ENCODE measurements at regions not wholly inside any gene's neighbourhood (a gene's known extent, or its start where the extent isn't known, plus 50 kb on each side); places are given as distances from the start of the nearest gene placed in this dataset.
A peak's percentile ranks its signal among the peaks of the same experiment; 100 is the strongest.

GRCh38 chr10:131846240-131847101 is 54.3 kb upstream of the PPP2R2D start:
- Histone ChIP-seq H3K79me2 (ENCODE audit: insufficient read depth, low read length) (no peaks in the 10 kb centered on the region), H3K9ac (ENCODE audit: insufficient read depth, low read length, poor library complexity, severe bottlenecking) (no peak overlapping the region), H3K4me2 (replicated peaks; ENCODE audit: extremely low read depth, low read length, poor library complexity, severe bottlenecking) (no peak overlapping the region), H2AFZ (ENCODE audit: insufficient read depth, low read depth, low read length, poor library complexity, severe bottlenecking) (no peak overlapping the region), H3K27me3 (ENCODE audit: control insufficient read depth in 2 of 2, insufficient read depth in 2 of 2, low read length in 2 of 2) (no peaks in the 10 kb centered on the region), H3K36me3 (replicated peaks in 1 of 2; ENCODE audit: control insufficient read depth in 1 of 2, insufficient read depth in 2 of 2, low read length in 2 of 2) (no peaks in the 10 kb centered on the region), H4K20me1 (ENCODE audit: insufficient read depth, low read length) (no peaks in the 10 kb centered on the region), H3K4me1 (ENCODE audit: control insufficient read depth in 1 of 2, insufficient read depth in 2 of 2, low read length in 2 of 2) (no peaks in the 10 kb centered on the region), H3K27ac (ENCODE audit: low read depth in 1 of 2, low read length in 2 of 2) (no peak overlapping the region), H3K9me3 (replicated peaks in 1 of 2; ENCODE audit: control insufficient read depth in 1 of 2, insufficient read depth in 1 of 2, low read length in 2 of 2) (no peaks in the 10 kb centered on the region), H3K4me3 (replicated peaks in 1 of 3; ENCODE audit: low read depth in 2 of 3, low read length in 3 of 3) (no peak overlapping the region)
- no peak overlapping the region for H3K4me3 Mint-ChIP-seq
- H3K27ac Mint-ChIP-seq = peak overlapping the region in 2 of 7 donors; percentile 48 to 61
- H3K36me3 Mint-ChIP-seq = no peaks in the 10 kb centered on the region
- 82% methylated on average over 20 of the region's 26 CpGs for WGBS (ENCODE audit: insufficient coverage)
- H3K27me3 Mint-ChIP-seq (ENCODE audit: low read depth in 3 of 3) = peaks cover 1 to 5% (median 3%) of the 10 kb centered on the region in 3 donors
- no peak for TF ChIP-seq CTCF (IDR thresholded peaks at IDR 0.05)
- intact Hi-C loops (cut with micrococcal nuclease) = no loop called here
- H3K9me3 Mint-ChIP-seq = peaks cover 0 to 3% (median 0%) of the 10 kb centered on the region in 7 donors
- no peak for DNase-seq
- H3K4me1 Mint-ChIP-seq = no peaks in the 10 kb centered on the region

DNA sequence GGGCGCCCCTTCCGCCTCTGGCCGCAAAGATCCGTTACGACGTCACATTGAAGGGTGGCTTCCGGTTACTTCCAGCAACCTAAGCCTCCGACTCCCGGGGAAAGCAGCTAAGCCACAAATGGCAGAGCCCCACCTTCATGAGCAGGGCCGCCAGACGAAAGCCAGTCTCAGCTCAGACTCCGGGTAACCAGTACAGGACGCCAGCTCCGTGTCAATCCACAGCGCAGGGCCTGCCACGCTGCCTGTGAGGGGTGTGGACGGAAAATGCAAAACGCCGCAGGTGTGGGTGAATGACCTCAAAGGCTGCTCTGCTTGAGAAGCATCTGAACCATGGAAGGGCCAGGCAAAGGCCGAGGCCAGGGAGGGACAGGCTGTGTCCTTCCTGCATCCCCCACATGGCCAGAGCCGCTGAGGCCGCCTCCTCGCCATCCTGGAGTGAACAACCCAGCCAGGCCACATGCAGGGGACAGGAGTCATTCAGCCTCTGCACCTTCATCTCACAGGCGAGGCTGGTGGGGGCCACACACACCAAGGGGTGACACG is 53.5 kb upstream of the PPP2R2D start:
- Histone ChIP-seq H2AFZ (ENCODE audit: insufficient read depth, low read depth, low read length, poor library complexity, severe bottlenecking) (no peak overlapping the region), H3K4me1 (ENCODE audit: control insufficient read depth in 1 of 2, insufficient read depth in 2 of 2, low read length in 2 of 2) (no peaks in the 10 kb centered on the region), H3K4me2 (replicated peaks; ENCODE audit: extremely low read depth, low read length, poor library complexity, severe bottlenecking) (no peak overlapping the region), H3K79me2 (ENCODE audit: insufficient read depth, low read length) (no peaks in the 10 kb centered on the region), H3K9me3 (replicated peaks in 1 of 2; ENCODE audit: control insufficient read depth in 1 of 2, insufficient read depth in 1 of 2, low read length in 2 of 2) (no peaks in the 10 kb centered on the region), H3K9ac (ENCODE audit: insufficient read depth, low read length, poor library complexity, severe bottlenecking) (no peak overlapping the region), H3K27me3 (ENCODE audit: control insufficient read depth in 2 of 2, insufficient read depth in 2 of 2, low read length in 2 of 2) (no peaks in the 10 kb centered on the region), H3K4me3 (replicated peaks in 1 of 3; ENCODE audit: low read depth in 2 of 3, low read length in 3 of 3) (no peak overlapping the region), H3K36me3 (replicated peaks in 1 of 2; ENCODE audit: control insufficient read depth in 1 of 2, insufficient read depth in 2 of 2, low read length in 2 of 2) (no peaks in the 10 kb centered on the region), H3K27ac (ENCODE audit: low read depth in 1 of 2, low read length in 2 of 2) (no peak overlapping the region), H4K20me1 (ENCODE audit: insufficient read depth, low read length) (no peaks in the 10 kb centered on the region)
- Mint-ChIP-seq H3K9me3 (peaks cover 0 to 6% (median 3%) of the 10 kb centered on the region in 7 donors), H3K27me3 (ENCODE audit: low read depth in 3 of 3) (peaks cover 1 to 3% (median 2%) of the 10 kb centered on the region in 3 donors), H3K36me3 (no peaks in the 10 kb centered on the region), H3K4me1 (no peaks in the 10 kb centered on the region), H3K27ac (no peak overlapping the region), H3K4me3 (no peak overlapping the region)
- no peak for DNase-seq
- WGBS (ENCODE audit: insufficient coverage) = 78% methylated on average over 25 of the region's 25 CpGs
- intact Hi-C loops (cut with micrococcal nuclease) = no loop called here
- no peak for TF ChIP-seq CTCF (IDR thresholded peaks at IDR 0.05)

All from CD14-positive monocyte (primary cell).